Neural progenitor cell (in vitro differentiated cells): ENCODE measurements at regions not wholly inside any gene's neighbourhood (a gene's known extent, or its start where the extent isn't known, plus 50 kb on each side); places are given as distances from the start of the nearest gene placed in this dataset.
"Not testable (repeated sequence)": the region's sequence is repeated elsewhere in the genome, so short reads cannot be mapped to it uniquely, and the experiment has no call there.

Experiments
- DNase-seq: peaks from one replicate; pipeline ENCODE4 v3.0.0-alpha.2; 2016; ENCODE audit warnings: low spot score
- H2AFZ ChIP-seq: fragments of 200-600 bp; sonication (generic); replicated peaks from 2 replicates; pipeline ENCODE4 v1.6.1; 2016; ENCODE audit warnings: antibody characterized with exemption
- H3F3A ChIP-seq: fragments of 200-600 bp; sonication (generic); 2 replicates; pipeline ENCODE4 v1.6.1; 2016; ENCODE audit warnings: antibody characterized with exemption, low read depth
- H3K27ac ChIP-seq: fragments of 200-600 bp; sonication (generic); 2 replicates; pipeline ENCODE4 v1.5.1; 2016; ENCODE audit warnings: mild to moderate bottlenecking
- H3K27me3 ChIP-seq: fragments of 200-600 bp; sonication (generic); 2 replicates; pipeline ENCODE4 v1.6.1; 2016; ENCODE audit warnings: mild to moderate bottlenecking, moderate library complexity
- H3K36me3 ChIP-seq: fragments of 200-600 bp; sonication (generic); 2 replicates; pipeline ENCODE4 v1.5.1; 2016
- H3K4me1 ChIP-seq: fragments of 200-600 bp; sonication (generic); 2 replicates; pipeline ENCODE4 v1.6.1; 2016; ENCODE audit warnings: mixed run types
- H3K4me2 ChIP-seq: fragments of 200-600 bp; sonication (generic); 2 replicates; pipeline ENCODE4 v1.6.1; 2016
- H3K4me3 ChIP-seq: fragments of 200-600 bp; sonication (generic); 2 replicates; pipeline ENCODE4 v1.5.1; 2016
- H3K79me2 ChIP-seq: fragments of 200-600 bp; sonication (generic); 2 replicates; pipeline ENCODE4 v1.6.1; 2016; ENCODE audit warnings: low read depth
- H3K9ac ChIP-seq: fragments of 200-600 bp; sonication (generic); 2 replicates; pipeline ENCODE4 v1.6.1; 2016
- H3K9me3 ChIP-seq: fragments of 200-600 bp; sonication (generic); 2 replicates; pipeline ENCODE4 v1.5.1; 2016; ENCODE audit warnings: low read depth
- H4K20me1 ChIP-seq: fragments of 200-600 bp; sonication (generic); 2 replicates; pipeline ENCODE4 v1.6.1; 2016; ENCODE audit warnings: low read depth
- H3K27ac Mint-ChIP-seq: 3 replicates; pipeline ENCODE4 v1.8.0; 2021; ENCODE audit warnings: mixed read lengths
- H3K27me3 Mint-ChIP-seq: 2 replicates; pipeline ENCODE4 v1.8.0; 2022; ENCODE audit warnings: low read depth, mild to moderate bottlenecking, inconsistent platforms, moderate library complexity, mixed read lengths; ENCODE audit not compliant: insufficient read depth
- H3K36me3 Mint-ChIP-seq: 3 replicates; pipeline ENCODE4 v1.8.0; 2021; ENCODE audit warnings: mixed read lengths
- H3K4me1 Mint-ChIP-seq: 3 replicates; pipeline ENCODE4 v1.8.0; 2021; ENCODE audit warnings: mixed read lengths
- H3K4me3 Mint-ChIP-seq: 3 replicates; pipeline ENCODE4 v1.8.0; 2021; ENCODE audit warnings: mild to moderate bottlenecking, moderate library complexity, mixed read lengths
- H3K9me3 Mint-ChIP-seq: 3 replicates; pipeline ENCODE4 v1.8.0; 2020; ENCODE audit warnings: mixed read lengths
- EZH2 ChIP-seq: fragments of 200-600 bp; sonication (generic); IDR thresholded peaks from 2 replicates; pipeline ENCODE4 v1.6.1; 2017; ENCODE audit warnings: antibody characterized with exemption, mild to moderate bottlenecking, moderate library complexity
- EZH2phosphoT487 ChIP-seq: fragments of 200-600 bp; sonication (generic); IDR thresholded peaks from 2 replicates; pipeline ENCODE4 v1.6.1; 2017; ENCODE audit warnings: antibody characterized with exemption
- TF ChIP-seq, protein P1 (sequence below): fragments of 200-600 bp; sonication (generic); IDR thresholded peaks from 2 replicates; pipeline ENCODE4 v1.5.1; 2017; ENCODE audit warnings: antibody characterized with exemption, mild to moderate bottlenecking

DNA sequence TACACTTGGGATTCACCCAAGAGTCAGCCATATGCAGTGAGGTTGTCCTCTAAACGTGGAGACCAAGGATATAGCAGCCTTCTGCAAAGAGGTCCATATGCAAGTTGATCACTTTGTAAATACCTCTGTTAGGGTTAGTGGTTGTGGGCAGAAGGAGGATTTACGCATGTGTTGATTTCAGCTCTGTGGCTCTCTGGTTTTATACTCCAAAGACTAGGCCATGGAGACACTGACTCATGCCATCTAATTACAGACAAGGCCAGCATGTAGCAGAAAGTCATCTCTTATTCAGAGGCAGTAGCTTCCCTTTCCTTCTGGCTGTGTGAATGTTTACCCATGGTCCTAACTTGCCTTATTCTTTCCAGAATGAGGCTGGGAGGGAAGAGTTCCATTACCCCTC lies 140.9 kb upstream of the GOLGA6L4 start:
- not testable (repeated sequence) for H3K27ac Mint-ChIP-seq, H3K9me3 Mint-ChIP-seq, H3K4me1 ChIP-seq, H3K27ac ChIP-seq, H3K4me3 ChIP-seq, H3K4me2 ChIP-seq, H3K27me3 Mint-ChIP-seq, H3K9me3 ChIP-seq, H3K9ac ChIP-seq, H3K4me3 Mint-ChIP-seq, H3K79me2 ChIP-seq, H2AFZ ChIP-seq, H3K36me3 ChIP-seq, H3K27me3 ChIP-seq, H3K36me3 Mint-ChIP-seq, H3F3A ChIP-seq, DNase-seq, H4K20me1 ChIP-seq
- peaks cover 11% of the 10 kb centered on the region for H3K4me1 Mint-ChIP-seq

DNA sequence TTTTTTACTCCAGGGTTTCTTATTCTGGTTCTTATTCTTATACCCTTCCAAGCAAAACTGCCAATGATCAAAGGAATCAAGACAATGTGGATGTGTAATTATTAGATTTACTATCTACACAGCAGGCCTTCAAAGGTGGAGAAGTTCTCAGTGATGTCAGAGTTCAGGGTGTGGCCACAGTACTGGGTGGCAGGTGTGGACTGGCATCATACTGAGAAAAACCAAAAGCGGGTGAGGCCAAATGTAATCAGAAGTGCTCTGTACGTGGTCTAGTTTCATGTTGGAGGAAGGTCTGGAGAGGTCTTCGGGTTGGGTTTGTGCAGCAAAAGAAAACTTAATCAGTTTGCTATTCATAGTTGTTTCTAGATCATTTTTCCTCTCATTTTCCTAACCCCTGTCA lies 138.5 kb upstream of the GOLGA6L4 start:
- H4K20me1 ChIP-seq, H3F3A ChIP-seq, DNase-seq, H3K27me3 ChIP-seq, H3K9ac ChIP-seq, H3K27ac ChIP-seq, H3K27me3 Mint-ChIP-seq, H3K36me3 ChIP-seq, H3K4me3 Mint-ChIP-seq, H3K9me3 ChIP-seq, H3K4me2 ChIP-seq, H3K36me3 Mint-ChIP-seq, H3K4me3 ChIP-seq, H2AFZ ChIP-seq, H3K27ac Mint-ChIP-seq, H3K4me1 ChIP-seq, H3K79me2 ChIP-seq, H3K9me3 Mint-ChIP-seq: not testable (repeated sequence)
- peaks cover 11% of the 10 kb centered on the region for H3K4me1 Mint-ChIP-seq

DNA sequence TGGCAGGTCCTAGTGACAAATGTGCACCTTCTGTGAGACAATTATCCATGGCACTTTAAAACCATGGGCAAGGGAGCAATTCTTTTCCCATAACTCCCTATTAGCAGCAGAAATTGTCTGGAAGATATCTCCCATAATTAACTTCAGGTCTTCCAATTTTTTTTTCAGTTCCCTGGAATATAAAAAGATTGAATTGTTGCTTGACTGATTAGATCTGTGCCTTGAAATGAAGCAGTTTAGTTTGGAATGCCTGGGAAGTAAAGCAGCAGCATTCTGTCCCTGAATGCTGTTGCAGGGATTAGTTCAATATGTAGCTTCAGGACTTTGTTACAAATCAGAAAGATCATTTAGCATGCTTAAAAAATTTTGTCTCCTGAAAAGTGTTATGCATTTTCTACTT lies 137.0 kb upstream of the GOLGA6L4 start:
- H3K27me3 ChIP-seq: no peaks in the 10 kb centered on the region
- TF ChIP-seq, protein P1, sequence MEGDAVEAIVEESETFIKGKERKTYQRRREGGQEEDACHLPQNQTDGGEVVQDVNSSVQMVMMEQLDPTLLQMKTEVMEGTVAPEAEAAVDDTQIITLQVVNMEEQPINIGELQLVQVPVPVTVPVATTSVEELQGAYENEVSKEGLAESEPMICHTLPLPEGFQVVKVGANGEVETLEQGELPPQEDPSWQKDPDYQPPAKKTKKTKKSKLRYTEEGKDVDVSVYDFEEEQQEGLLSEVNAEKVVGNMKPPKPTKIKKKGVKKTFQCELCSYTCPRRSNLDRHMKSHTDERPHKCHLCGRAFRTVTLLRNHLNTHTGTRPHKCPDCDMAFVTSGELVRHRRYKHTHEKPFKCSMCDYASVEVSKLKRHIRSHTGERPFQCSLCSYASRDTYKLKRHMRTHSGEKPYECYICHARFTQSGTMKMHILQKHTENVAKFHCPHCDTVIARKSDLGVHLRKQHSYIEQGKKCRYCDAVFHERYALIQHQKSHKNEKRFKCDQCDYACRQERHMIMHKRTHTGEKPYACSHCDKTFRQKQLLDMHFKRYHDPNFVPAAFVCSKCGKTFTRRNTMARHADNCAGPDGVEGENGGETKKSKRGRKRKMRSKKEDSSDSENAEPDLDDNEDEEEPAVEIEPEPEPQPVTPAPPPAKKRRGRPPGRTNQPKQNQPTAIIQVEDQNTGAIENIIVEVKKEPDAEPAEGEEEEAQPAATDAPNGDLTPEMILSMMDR: no peak
- no peak for TF ChIP-seq EZH2
- no peak for TF ChIP-seq EZH2phosphoT487
- no peaks in the 10 kb centered on the region for H3K36me3 ChIP-seq
- no peak overlapping the region for H3K9ac ChIP-seq
- no peak overlapping the region for H2AFZ ChIP-seq
- no peaks in the 10 kb centered on the region for H3K9me3 ChIP-seq
- Mint-ChIP-seq H3K27ac (no peak overlapping the region), H3K36me3 (no peaks in the 10 kb centered on the region), H3K4me1 (peaks cover 11% of the 10 kb centered on the region), H3K9me3 (no peaks in the 10 kb centered on the region), H3K4me3 (no peak overlapping the region), H3K27me3 (no peaks in the 10 kb centered on the region)
- no peak overlapping the region for H3K4me3 ChIP-seq
- H3F3A ChIP-seq: no peaks in the 10 kb centered on the region
- no peaks in the 10 kb centered on the region for H3K4me1 ChIP-seq
- no peak overlapping the region for H3K4me2 ChIP-seq
- no peaks in the 10 kb centered on the region for H4K20me1 ChIP-seq
- no peaks in the 10 kb centered on the region for H3K79me2 ChIP-seq
- DNase-seq: no peak
- no peak overlapping the region for H3K27ac ChIP-seq

DNA sequence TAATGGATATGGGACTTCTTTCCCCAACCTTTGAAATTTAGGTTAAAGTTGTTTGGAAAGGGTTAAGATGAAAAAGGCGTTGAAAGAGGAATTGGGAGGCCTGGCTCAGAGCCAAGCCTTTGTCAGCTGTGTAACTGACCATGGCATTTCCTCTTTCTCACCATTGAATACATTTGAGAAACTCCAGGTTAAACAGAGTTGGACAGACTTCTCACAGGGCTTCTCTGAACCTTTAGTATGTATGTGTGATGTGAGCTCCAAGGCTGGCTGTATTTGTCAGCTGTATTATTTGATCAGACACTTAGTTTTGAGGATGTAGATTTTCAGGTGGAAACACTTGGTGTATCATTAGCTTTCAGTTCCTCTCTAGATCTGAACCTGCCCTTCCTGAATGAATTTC lies 136.4 kb upstream of the GOLGA6L4 start:
- Histone ChIP-seq H3K79me2 (no peaks in the 10 kb centered on the region), H3K27me3 (no peaks in the 10 kb centered on the region), H3K36me3 (no peaks in the 10 kb centered on the region), H3K4me3 (no peak overlapping the region), H3K27ac (no peak overlapping the region), H3K4me2 (no peak overlapping the region), H2AFZ (no peak overlapping the region), H3K9me3 (no peaks in the 10 kb centered on the region), H4K20me1 (no peaks in the 10 kb centered on the region), H3K4me1 (peaks cover 2% of the 10 kb centered on the region), H3K9ac (no peak overlapping the region), H3F3A (no peaks in the 10 kb centered on the region)
- TF ChIP-seq EZH2phosphoT487 (no peak), EZH2 (no peak)
- TF ChIP-seq, protein P1: no peak
- no peaks in the 10 kb centered on the region for H3K36me3 Mint-ChIP-seq
- no peak for DNase-seq
- no peak overlapping the region for H3K4me3 Mint-ChIP-seq
- no peaks in the 10 kb centered on the region for H3K27me3 Mint-ChIP-seq
- no peaks in the 10 kb centered on the region for H3K9me3 Mint-ChIP-seq
- H3K27ac Mint-ChIP-seq: no peak overlapping the region
- peaks cover 11% of the 10 kb centered on the region for H3K4me1 Mint-ChIP-seq
